Large intestine (tissue), 3 donors: ENCODE measurements at regions not wholly inside any gene's neighbourhood (a gene's known extent, or its start where the extent isn't known, plus 50 kb on each side); places are given as distances from the start of the nearest gene placed in this dataset.
"Not testable (repeated sequence)": the region's sequence is repeated elsewhere in the genome, so short reads cannot be mapped to it uniquely, and the experiment has no call there.

Source experiments
- DNase-seq, 2 donors: peaks; one replicate each; pipeline versions ENCODE4 v3.0.0 to v3.0.0-alpha.2; 2013
- H3K27ac ChIP-seq: one replicate; pipeline ENCODE4 v1.5.1; 2013; ENCODE audit warnings: low read length
- H3K27me3 ChIP-seq: 2 replicates; pipeline ENCODE4 v1.6.1; 2013; ENCODE audit warnings: low read length; ENCODE audit not compliant: control insufficient read depth, insufficient read depth
- H3K36me3 ChIP-seq: 2 replicates; pipeline ENCODE4 v1.6.1; 2013; ENCODE audit warnings: low read length; ENCODE audit not compliant: control insufficient read depth, insufficient read depth
- H3K4me1 ChIP-seq: one replicate; pipeline ENCODE4 v1.6.1; 2013; ENCODE audit warnings: low read length; ENCODE audit not compliant: control insufficient read depth, insufficient read depth
- H3K4me3 ChIP-seq: one replicate; pipeline ENCODE4 v1.5.1; 2013; ENCODE audit warnings: low read length
- H3K9me3 ChIP-seq: one replicate; pipeline ENCODE4 v1.6.1; 2013; ENCODE audit warnings: mild to moderate bottlenecking, low read depth, low read length, moderate library complexity; ENCODE audit not compliant: control insufficient read depth
- WGBS: methylation state at CpG from one replicate; pipeline ENCODE4 v1.1.5; 2013; ENCODE audit warnings: low lambda C conversion rate; ENCODE audit not compliant: insufficient coverage; 5-methylcytosine and 5-hydroxymethylcytosine counted together

DNA sequence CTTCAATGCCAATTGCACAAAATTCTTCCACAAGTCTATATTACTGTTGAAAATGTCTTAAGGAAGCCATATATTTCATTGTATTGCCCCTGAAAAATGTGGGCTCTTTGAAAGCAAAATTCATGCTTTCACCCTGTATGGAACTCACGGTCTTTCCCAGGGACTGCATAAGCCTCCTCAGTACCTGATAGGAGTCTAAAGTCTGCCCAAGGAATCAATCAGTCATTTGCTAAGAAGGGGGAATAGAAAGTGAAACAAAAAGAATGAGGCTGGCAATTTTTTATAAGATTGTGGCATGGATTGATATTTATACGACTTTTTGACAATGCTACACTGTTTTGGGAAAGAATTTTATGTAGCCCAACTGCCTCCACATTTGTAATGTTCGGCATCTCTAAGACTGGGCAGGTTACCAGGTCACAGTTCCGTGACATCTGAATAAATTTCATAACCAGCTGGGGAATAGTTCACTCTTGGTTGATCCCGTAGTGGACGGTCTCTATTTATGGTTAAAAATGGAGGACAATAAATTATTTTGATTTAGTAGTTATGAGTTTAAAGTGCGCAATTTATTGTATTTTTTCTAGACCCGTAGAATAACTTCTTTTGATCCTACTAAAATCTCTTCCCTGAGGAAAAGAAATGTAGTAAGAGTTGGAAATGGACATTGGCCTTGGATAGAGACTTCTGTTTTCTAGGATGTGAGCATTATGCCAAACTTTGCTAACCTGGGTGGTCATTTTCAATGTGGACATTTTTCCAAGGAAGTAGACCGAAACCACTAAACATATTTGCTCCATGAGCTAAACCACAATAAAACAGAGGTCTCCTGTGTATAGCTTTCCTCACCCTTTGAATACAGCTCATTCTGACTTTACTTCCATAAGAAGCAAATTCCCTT is 1585.4 kb downstream of the EFNB2 start:
- DNase-seq = no peak
- 80% methylated on average over 5 of the region's 9 CpGs for WGBS
- Histone ChIP-seq H3K36me3 (no peaks in the 10 kb centered on the region), H3K4me1 (no peaks in the 10 kb centered on the region), H3K27me3 (no peaks in the 10 kb centered on the region), H3K9me3 (no peaks in the 10 kb centered on the region), H3K27ac (no peak overlapping the region), H3K4me3 (no peak overlapping the region)

DNA sequence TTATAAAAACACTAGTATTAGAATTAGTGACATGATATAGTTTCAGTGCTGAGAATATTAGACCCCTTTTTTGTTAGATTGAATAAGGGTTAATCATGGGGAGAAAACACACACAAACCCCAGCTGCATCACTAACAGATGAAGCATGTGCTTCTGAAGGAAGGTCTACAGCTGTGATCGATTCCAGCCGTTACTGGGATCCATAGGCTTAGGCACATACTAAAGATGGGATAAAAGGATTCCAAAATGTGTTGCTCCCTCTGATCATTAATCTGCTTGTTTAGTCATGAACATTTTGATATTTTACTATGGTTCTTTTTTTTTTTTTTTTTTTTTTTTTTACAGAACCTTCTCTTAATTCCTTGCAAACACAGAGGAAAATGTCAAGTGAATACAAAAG is 1591.3 kb downstream of the EFNB2 start:
- Histone ChIP-seq H3K36me3 (no peaks in the 10 kb centered on the region), H3K27ac (no peak overlapping the region), H3K4me1 (no peaks in the 10 kb centered on the region), H3K27me3 (no peaks in the 10 kb centered on the region), H3K4me3 (no peak overlapping the region), H3K9me3 (no peaks in the 10 kb centered on the region)
- DNase-seq = no peak
- WGBS = 70% methylated on average over 2 of the region's 2 CpGs

- Histone ChIP-seq H3K4me3 (no peak overlapping the region), H3K36me3 (no peaks in the 10 kb centered on the region), H3K27ac (no peak overlapping the region), H3K27me3 (no peaks in the 10 kb centered on the region), H3K4me1 (no peaks in the 10 kb centered on the region), H3K9me3 (no peaks in the 10 kb centered on the region)
- DNase-seq = no peak
- WGBS = 76% methylated on average over 2 of the region's 3 CpGs
Measured at GRCh38 chr13:104943331-104943730, 1592.1 kb downstream of the EFNB2 start.

GRCh38 chr13:104937881-104938280 is 1597.6 kb downstream of the EFNB2 start:
- no peak for DNase-seq
- no peaks in the 10 kb centered on the region for H3K36me3 ChIP-seq
- no peaks in the 10 kb centered on the region for H3K4me1 ChIP-seq
- no peaks in the 10 kb centered on the region for H3K9me3 ChIP-seq
- H3K4me3 ChIP-seq = no peak overlapping the region
- no peaks in the 10 kb centered on the region for H3K27me3 ChIP-seq
- WGBS = 100% methylated on average over 1 of the region's 7 CpGs
- H3K27ac ChIP-seq = no peak overlapping the region

- 65% methylated on average over 2 of the region's 2 CpGs for WGBS
- DNase-seq = no peak
- no peak overlapping the region for H3K4me3 ChIP-seq
Measured at GRCh38 chr13:104936304-104936703, 1599.2 kb downstream of the EFNB2 start.

GRCh38 chr13:104920513-104920912 is 1614.9 kb downstream of the EFNB2 start:
- H3K27me3 ChIP-seq, DNase-seq, H3K36me3 ChIP-seq, H3K27ac ChIP-seq, H3K4me1 ChIP-seq, H3K4me3 ChIP-seq, H3K9me3 ChIP-seq: not testable (repeated sequence)
- no CpG with 5 or more reads among the region's 1 CpG for WGBS

More at GRCh38 chr13:104936304-104936703, 1599.2 kb downstream of the EFNB2 start:
- H3K9me3 ChIP-seq = no peaks in the 10 kb centered on the region
- no peaks in the 10 kb centered on the region for H3K27me3 ChIP-seq
- no peak overlapping the region for H3K27ac ChIP-seq
- H3K36me3 ChIP-seq = no peaks in the 10 kb centered on the region
- H3K4me1 ChIP-seq = no peaks in the 10 kb centered on the region

DNA sequence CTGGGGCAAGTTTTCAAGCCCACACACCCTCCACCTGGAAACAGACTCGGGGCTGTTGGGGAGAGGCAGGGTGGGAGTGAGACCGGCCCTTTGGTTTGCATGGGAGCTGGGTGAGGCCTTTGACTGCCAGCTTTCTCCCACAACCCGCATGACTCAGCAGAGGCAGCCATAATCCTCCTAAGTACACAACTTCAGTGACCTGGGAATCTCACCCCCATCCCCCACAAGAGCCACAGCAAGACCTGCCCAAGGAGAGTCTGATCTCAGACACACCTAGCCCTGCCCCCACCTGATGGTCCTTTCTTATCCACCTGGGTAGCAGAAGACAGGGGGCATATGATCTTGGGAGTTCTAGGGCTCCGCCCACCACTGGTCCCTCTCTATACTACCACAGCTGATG is 1615.4 kb downstream of the EFNB2 start:
- Histone ChIP-seq H3K27me3 (no peaks in the 10 kb centered on the region), H3K4me3 (no peak overlapping the region), H3K27ac (no peak overlapping the region), H3K9me3 (no peaks in the 10 kb centered on the region), H3K36me3 (no peaks in the 10 kb centered on the region), H3K4me1 (no peaks in the 10 kb centered on the region)
- no peak for DNase-seq
- no CpG with 5 or more reads among the region's 4 CpGs for WGBS

- Histone ChIP-seq H3K4me3 (no peak overlapping the region), H3K36me3 (no peaks in the 10 kb centered on the region), H3K9me3 (no peaks in the 10 kb centered on the region), H3K27ac (no peak overlapping the region), H3K4me1 (no peaks in the 10 kb centered on the region), H3K27me3 (no peaks in the 10 kb centered on the region)
- DNase-seq = no peak
- no CpG with 5 or more reads among the region's 1 CpG for whole genome bisulfite sequencing
Measured at GRCh38 chr13:104900191-104900817, 1635.2 kb downstream of the EFNB2 start.

- Histone ChIP-seq H3K27me3 (no peaks in the 10 kb centered on the region), H3K4me3 (no peak overlapping the region), H3K36me3 (no peaks in the 10 kb centered on the region), H3K9me3 (no peaks in the 10 kb centered on the region), H3K27ac (no peak overlapping the region), H3K4me1 (no peaks in the 10 kb centered on the region)
- no peak for DNase-seq
- WGBS = 80% methylated on average over 1 of the region's 3 CpGs
Measured at GRCh38 chr13:104898484-104898883, 1637.0 kb downstream of the EFNB2 start.

DNA sequence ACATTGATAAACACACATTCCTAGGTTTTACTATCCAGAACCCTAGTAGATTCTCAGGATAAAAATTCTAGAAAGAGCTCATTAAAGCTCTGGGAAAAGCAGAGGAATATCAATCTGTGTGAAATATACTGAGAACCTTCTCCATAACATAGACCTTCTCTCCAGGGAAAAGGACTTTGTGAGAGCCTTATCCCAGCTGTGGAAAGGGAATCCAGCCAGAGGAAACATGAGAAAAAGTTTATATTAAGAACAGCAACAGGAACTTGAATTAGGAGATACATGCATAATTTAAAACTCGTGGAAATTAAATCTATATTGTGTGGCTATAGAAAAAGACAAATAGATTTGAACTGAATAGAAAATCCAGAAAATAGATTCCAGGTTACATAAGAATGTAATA is 1639.9 kb downstream of the EFNB2 start:
- WGBS = 62% methylated on average over 1 of the region's 1 CpG
- Histone ChIP-seq H3K27ac (no peak overlapping the region), H3K9me3 (no peaks in the 10 kb centered on the region), H3K27me3 (no peaks in the 10 kb centered on the region), H3K4me3 (no peak overlapping the region), H3K4me1 (no peaks in the 10 kb centered on the region), H3K36me3 (no peaks in the 10 kb centered on the region)
- no peak for DNase-seq
